IMR-90 (cell line): ENCODE measurements at regions not wholly inside any gene's neighbourhood (a gene's known extent, or its start where the extent isn't known, plus 50 kb on each side); places are given as distances from the start of the nearest gene placed in this dataset.

Source experiments
- ATAC-seq: fragments of 200-7000 bp; cut with Tn5 transposase; 2 replicates; pipeline ENCODE4 v1.9.1; 2020; ENCODE audit warnings: low read depth, mild to moderate bottlenecking, moderate library complexity
- BruUV-seq: library from RNA; stranded (reverse); fragments of 400-500 nt; replicated peaks from 2 replicates; lab custom pipeline; 2021; lab: Mats Ljungman, UMichigan
- CTCF ChIA-PET: fragments of 300-600 bp; formaldehyde crosslinking; extraction: SDS; loops from one replicate; lab custom pipeline; 2021; ENCODE audit warnings: antibody characterized with exemption; lab: Yijun Ruan, JAX
- POLR2A ChIA-PET: fragments of 300-600 bp; sonication (Branson Sonifier 250); formaldehyde crosslinking; loops from one replicate; lab custom pipeline; 2022; ENCODE audit warnings: antibody characterized with exemption; ENCODE audit not compliant: unreplicated experiment; lab: Charles Lee
- DNase-seq: peaks from one replicate; pipeline ENCODE4 v3.0.0; 2013
- H2AFZ ChIP-seq: replicated peaks from 2 replicates; pipeline ENCODE3; 2013; ENCODE audit warnings: low read length, mild to moderate bottlenecking; ENCODE audit not compliant: poor library complexity
- H2AK5ac ChIP-seq: 2 replicates; pipeline ENCODE4 v1.6.1; 2013; ENCODE audit warnings: low read depth, low read length, inconsistent platforms
- H2AK9ac ChIP-seq: replicated peaks from 2 replicates; pipeline ENCODE3; 2013; ENCODE audit warnings: mild to moderate bottlenecking, low read depth, low read length, moderate library complexity; ENCODE audit not compliant: poor library complexity
- H2BK120ac ChIP-seq: 2 replicates; pipeline ENCODE4 v1.6.1; 2013; ENCODE audit warnings: low read depth, low read length, inconsistent platforms
- H2BK15ac ChIP-seq: 3 replicates; pipeline ENCODE4 v1.6.1; 2013; ENCODE audit warnings: low read depth, low read length, inconsistent platforms
- H2BK20ac ChIP-seq: 2 replicates; pipeline ENCODE4 v1.6.1; 2013; ENCODE audit warnings: low read depth, mild to moderate bottlenecking, inconsistent platforms, low read length, moderate library complexity
- H2BK5ac ChIP-seq: 2 replicates; pipeline ENCODE4 v1.6.1; 2013; ENCODE audit warnings: mild to moderate bottlenecking, low read depth, low read length, inconsistent platforms; ENCODE audit not compliant: poor library complexity, severe bottlenecking
- H3K14ac ChIP-seq: replicated peaks from 2 replicates; pipeline ENCODE4 v1.6.1; 2013; ENCODE audit warnings: low read depth, low read length, inconsistent platforms
- H3K18ac ChIP-seq: 2 replicates; pipeline ENCODE4 v1.6.1; 2013; ENCODE audit warnings: low read depth, low read length, control low read depth
- H3K23ac ChIP-seq: 2 replicates; pipeline ENCODE4 v1.6.1; 2013; ENCODE audit warnings: low read depth, low read length, inconsistent platforms
- H3K27ac ChIP-seq: 2 replicates; pipeline ENCODE4 v1.5.1; 2013; ENCODE audit warnings: mild to moderate bottlenecking, control low read depth, low read length; ENCODE audit not compliant: insufficient read depth
- H3K27me3 ChIP-seq: 2 replicates; pipeline ENCODE4 v1.6.1; 2013; ENCODE audit warnings: low read length; ENCODE audit not compliant: control insufficient read depth, insufficient read depth
- H3K36me3 ChIP-seq: 2 replicates; pipeline ENCODE4 v1.6.1; 2013; ENCODE audit warnings: low read length, mixed read lengths; ENCODE audit not compliant: control insufficient read depth, insufficient read depth
- H3K4ac ChIP-seq: 2 replicates; pipeline ENCODE4 v1.6.1; 2013; ENCODE audit warnings: low read depth, low read length, inconsistent platforms
- H3K4me1 ChIP-seq: 2 replicates; pipeline ENCODE4 v1.6.1; 2013; ENCODE audit warnings: low read length, mixed read lengths; ENCODE audit not compliant: control insufficient read depth, insufficient read depth
- H3K4me2 ChIP-seq: 2 replicates; pipeline ENCODE4 v1.6.1; 2013; ENCODE audit warnings: low read depth, mild to moderate bottlenecking, control low read depth, low read length, moderate library complexity
- H3K4me3 ChIP-seq: 2 replicates; pipeline ENCODE4 v1.5.1; 2013; ENCODE audit warnings: low read depth, mild to moderate bottlenecking, control low read depth, low read length, moderate library complexity; ENCODE audit not compliant: insufficient read depth
- H3K56ac ChIP-seq: 2 replicates; pipeline ENCODE4 v1.6.1; 2013; ENCODE audit warnings: low read length, inconsistent platforms; ENCODE audit not compliant: insufficient read depth; ENCODE audit errors: extremely low read depth
- H3K79me1 ChIP-seq, 2 experiments: 2 replicates each; pipeline ENCODE4 v1.6.1; 2013; ENCODE audit warnings: low read length in 2 of 2, inconsistent platforms in 1 of 2, low read depth in 1 of 2
- H3K9ac ChIP-seq: 2 replicates; pipeline ENCODE4 v1.6.1; 2013; ENCODE audit warnings: low read depth, low read length, control low read depth
- H3K9me1 ChIP-seq: 2 replicates; pipeline ENCODE4 v1.6.1; 2013; ENCODE audit warnings: low read length, inconsistent platforms; ENCODE audit not compliant: insufficient read depth
- H3K9me3 ChIP-seq: 2 replicates; pipeline ENCODE4 v1.6.1; 2013; ENCODE audit warnings: low read length; ENCODE audit not compliant: control insufficient read depth, insufficient read depth
- H4K20me1 ChIP-seq: 2 replicates; pipeline ENCODE4 v1.6.1; 2013; ENCODE audit warnings: low read length, inconsistent platforms; ENCODE audit not compliant: insufficient read depth
- H4K5ac ChIP-seq: 2 replicates; pipeline ENCODE4 v1.6.1; 2013; ENCODE audit warnings: mild to moderate bottlenecking, low read depth, low read length, control low read depth
- H4K8ac ChIP-seq, 2 experiments: 2 replicates each; pipeline ENCODE4 v1.6.1; 2013; ENCODE audit warnings: low read depth in 2 of 2, low read length in 2 of 2, control low read depth in 1 of 2, inconsistent platforms in 1 of 2
- H4K91ac ChIP-seq: 2 replicates; pipeline ENCODE4 v1.6.1; 2013; ENCODE audit warnings: low read depth, low read length, inconsistent platforms; ENCODE audit not compliant: insufficient read depth
- BHLHE40 ChIP-seq: fragments of 150-350 bp; IDR thresholded peaks from 2 replicates; pipeline ENCODE4 v1.6.1; 2016; ENCODE audit warnings: mild to moderate bottlenecking, low read depth, low read length
- CHD1 ChIP-seq: IDR thresholded peaks from 2 replicates; pipeline ENCODE4 v1.6.1; 2012; ENCODE audit warnings: low read depth, low read length, improper control_type of control experiment
- CTCF ChIP-seq: conservative IDR thresholded peaks from 2 replicates; pipeline ENCODE4 v1.5.1; 2012; ENCODE audit warnings: mild to moderate bottlenecking, low read depth, low read length, improper control_type of control experiment
- ELK1 ChIP-seq: fragments of 150-350 bp; IDR thresholded peaks from 2 replicates; pipeline ENCODE4 v1.6.1; 2016; ENCODE audit warnings: low read depth, mild to moderate bottlenecking, low read length, moderate library complexity, borderline replicate concordance
- FOS ChIP-seq: fragments of 150-350 bp; IDR thresholded peaks from 2 replicates; pipeline ENCODE4 v1.6.1; 2016; ENCODE audit warnings: low read depth, low read length
- MAFK ChIP-seq: IDR thresholded peaks from 2 replicates; pipeline ENCODE4 v1.6.1; 2012; ENCODE audit warnings: low read depth, low read length, improper control_type of control experiment
- MAZ ChIP-seq: IDR thresholded peaks from 2 replicates; pipeline ENCODE4 v1.6.1; 2012; ENCODE audit warnings: low read depth, mild to moderate bottlenecking, low read length, improper control_type of control experiment, moderate library complexity, borderline replicate concordance
- NFE2L2 ChIP-seq: fragments of 150-350 bp; IDR thresholded peaks from 2 replicates; pipeline ENCODE4 v1.6.1; 2016; ENCODE audit warnings: low read depth, mild to moderate bottlenecking, low read length
- POLR2A ChIP-seq: IDR thresholded peaks from 2 replicates; pipeline ENCODE4 v1.6.1; 2012; ENCODE audit warnings: mild to moderate bottlenecking, low read depth, low read length
- RAD21 ChIP-seq: IDR thresholded peaks from 2 replicates; pipeline ENCODE4 v1.6.1; 2012; ENCODE audit warnings: low read length, improper control_type of control experiment
- SMC3 ChIP-seq: fragments of 150-350 bp; IDR thresholded peaks from 2 replicates; pipeline ENCODE4 v1.6.1; 2016; ENCODE audit warnings: low read depth, mild to moderate bottlenecking, antibody characterized with exemption, low read length, moderate library complexity
- WGBS, 2 experiments: methylation state at CpG; one replicate each; pipeline versions ENCODE4 v1.1.5 to v1.1.7; 2013; ENCODE audit warnings: missing lambda C conversion rate in 2 of 2; ENCODE audit not compliant: insufficient read length in 1 of 2; ENCODE audit errors: extremely low coverage in 2 of 2; 5-methylcytosine and 5-hydroxymethylcytosine counted together
- dilution Hi-C: fragments of 300-500 bp; cut with HindIII; formaldehyde crosslinking; loops from one replicate; pipeline ENCODE4 v1.14.3; 2018; ENCODE audit warnings: low sequenced_read_pairs; ENCODE audit not compliant: unreplicated experiment
- in situ Hi-C: fragments of 300-500 bp; cut with MboI; formaldehyde crosslinking; loops from 3 replicates; pipeline ENCODE4 v1.14.3; 2019; ENCODE audit warnings: low sequenced_read_pairs, inconsistent platforms, mixed read lengths
- intact Hi-C: fragments of 100-400 bp; cut with micrococcal nuclease; formaldehyde crosslinking; loops from 2 replicates; pipeline ENCODE4 v1.10.0; 2022

- H3K4ac ChIP-seq, result no peak overlapping the region
- no peak overlapping the region for H2BK120ac ChIP-seq
- no peak overlapping the region for H2BK15ac ChIP-seq
- no peak overlapping the region for H2BK5ac ChIP-seq
- ATAC-seq (no peak), DNase-seq (no peak)
- no peak overlapping the region for H4K5ac ChIP-seq
- POLR2A ChIA-PET, result no interaction called here
- dilution Hi-C loops, result no loop called here
- no TSS peak for BruUV-seq
- no peaks in the 10 kb centered on the region for H3K4me1 ChIP-seq
- no peak overlapping the region for H2AFZ ChIP-seq
- no peak overlapping the region for H3K27ac ChIP-seq
- TF ChIP-seq MAZ (no peak), FOS (no peak), CTCF (no peak), BHLHE40 (no peak), SMC3 (no peak), CHD1 (no peak), NFE2L2 (no peak), MAFK (no peak), POLR2A (no peak), RAD21 (no peak), ELK1 (no peak)
- no peak overlapping the region for H3K56ac ChIP-seq
- no peak overlapping the region for H3K14ac ChIP-seq
- H3K4me3 ChIP-seq, result no peak overlapping the region
- H3K9ac ChIP-seq, result no peak overlapping the region
- H4K91ac ChIP-seq, result no peak overlapping the region
- WGBS, 2 experiments, result no CpG with 5 or more reads among the region's 3 CpGs
- no peak overlapping the region for H3K23ac ChIP-seq
- intact Hi-C loops, result no loop called here
- no peaks in the 10 kb centered on the region for H3K36me3 ChIP-seq
- in situ Hi-C loops, result no loop called here
- CTCF ChIA-PET, result no interaction called here
- H4K8ac ChIP-seq, result no peak overlapping the region
- H3K4me2 ChIP-seq, result no peak overlapping the region
- no peaks in the 10 kb centered on the region for H4K20me1 ChIP-seq
- H2AK5ac ChIP-seq, result no peak overlapping the region
- no peak overlapping the region for H2BK20ac ChIP-seq
- no peaks in the 10 kb centered on the region for H3K9me1 ChIP-seq
- peaks cover 5% of the 10 kb centered on the region; the same call in 1 of the 2 replicates for H3K9me3 ChIP-seq
- no peak overlapping the region for H2AK9ac ChIP-seq
- no peaks in the 10 kb centered on the region for H3K27me3 ChIP-seq
- no peak overlapping the region for H3K18ac ChIP-seq
- H3K79me1 ChIP-seq, result no peaks in the 10 kb centered on the region
Observed at GRCh38 chr18:52208646-52209045, 131.4 kb upstream of the DCC start.
